IMR-90 (cell line): ENCODE measurements at regions not wholly inside any gene's neighbourhood (a gene's known extent, or its start where the extent isn't known, plus 50 kb on each side); places are given as distances from the start of the nearest gene placed in this dataset.

Source experiments
- ATAC-seq: fragments of 200-7000 bp; cut with Tn5 transposase; 2 replicates; pipeline ENCODE4 v1.9.1; 2020; ENCODE audit warnings: low read depth, mild to moderate bottlenecking, moderate library complexity
- BruUV-seq: library from RNA; stranded (reverse); fragments of 400-500 nt; replicated peaks from 2 replicates; lab custom pipeline; 2021; lab: Mats Ljungman, UMichigan
- CTCF ChIA-PET: fragments of 300-600 bp; formaldehyde crosslinking; extraction: SDS; loops from one replicate; lab custom pipeline; 2021; ENCODE audit warnings: antibody characterized with exemption; lab: Yijun Ruan, JAX
- POLR2A ChIA-PET: fragments of 300-600 bp; sonication (Branson Sonifier 250); formaldehyde crosslinking; loops from one replicate; lab custom pipeline; 2022; ENCODE audit warnings: antibody characterized with exemption; ENCODE audit not compliant: unreplicated experiment; lab: Charles Lee
- DNase-seq: peaks from one replicate; pipeline ENCODE4 v3.0.0; 2013
- H2AFZ ChIP-seq: replicated peaks from 2 replicates; pipeline ENCODE3; 2013; ENCODE audit warnings: low read length, mild to moderate bottlenecking; ENCODE audit not compliant: poor library complexity
- H2AK5ac ChIP-seq: 2 replicates; pipeline ENCODE4 v1.6.1; 2013; ENCODE audit warnings: low read depth, low read length, inconsistent platforms
- H2AK9ac ChIP-seq: replicated peaks from 2 replicates; pipeline ENCODE3; 2013; ENCODE audit warnings: mild to moderate bottlenecking, low read depth, low read length, moderate library complexity; ENCODE audit not compliant: poor library complexity
- H2BK120ac ChIP-seq: 2 replicates; pipeline ENCODE4 v1.6.1; 2013; ENCODE audit warnings: low read depth, low read length, inconsistent platforms
- H2BK15ac ChIP-seq: 3 replicates; pipeline ENCODE4 v1.6.1; 2013; ENCODE audit warnings: low read depth, low read length, inconsistent platforms
- H2BK20ac ChIP-seq: 2 replicates; pipeline ENCODE4 v1.6.1; 2013; ENCODE audit warnings: low read depth, mild to moderate bottlenecking, inconsistent platforms, low read length, moderate library complexity
- H2BK5ac ChIP-seq: 2 replicates; pipeline ENCODE4 v1.6.1; 2013; ENCODE audit warnings: mild to moderate bottlenecking, low read depth, low read length, inconsistent platforms; ENCODE audit not compliant: poor library complexity, severe bottlenecking
- H3K14ac ChIP-seq: replicated peaks from 2 replicates; pipeline ENCODE4 v1.6.1; 2013; ENCODE audit warnings: low read depth, low read length, inconsistent platforms
- H3K18ac ChIP-seq: 2 replicates; pipeline ENCODE4 v1.6.1; 2013; ENCODE audit warnings: low read depth, low read length, control low read depth
- H3K23ac ChIP-seq: 2 replicates; pipeline ENCODE4 v1.6.1; 2013; ENCODE audit warnings: low read depth, low read length, inconsistent platforms
- H3K27ac ChIP-seq: 2 replicates; pipeline ENCODE4 v1.5.1; 2013; ENCODE audit warnings: mild to moderate bottlenecking, control low read depth, low read length; ENCODE audit not compliant: insufficient read depth
- H3K27me3 ChIP-seq: 2 replicates; pipeline ENCODE4 v1.6.1; 2013; ENCODE audit warnings: low read length; ENCODE audit not compliant: control insufficient read depth, insufficient read depth
- H3K36me3 ChIP-seq: 2 replicates; pipeline ENCODE4 v1.6.1; 2013; ENCODE audit warnings: low read length, mixed read lengths; ENCODE audit not compliant: control insufficient read depth, insufficient read depth
- H3K4ac ChIP-seq: 2 replicates; pipeline ENCODE4 v1.6.1; 2013; ENCODE audit warnings: low read depth, low read length, inconsistent platforms
- H3K4me1 ChIP-seq: 2 replicates; pipeline ENCODE4 v1.6.1; 2013; ENCODE audit warnings: low read length, mixed read lengths; ENCODE audit not compliant: control insufficient read depth, insufficient read depth
- H3K4me2 ChIP-seq: 2 replicates; pipeline ENCODE4 v1.6.1; 2013; ENCODE audit warnings: low read depth, mild to moderate bottlenecking, control low read depth, low read length, moderate library complexity
- H3K4me3 ChIP-seq: 2 replicates; pipeline ENCODE4 v1.5.1; 2013; ENCODE audit warnings: low read depth, mild to moderate bottlenecking, control low read depth, low read length, moderate library complexity; ENCODE audit not compliant: insufficient read depth
- H3K56ac ChIP-seq: 2 replicates; pipeline ENCODE4 v1.6.1; 2013; ENCODE audit warnings: low read length, inconsistent platforms; ENCODE audit not compliant: insufficient read depth; ENCODE audit errors: extremely low read depth
- H3K79me1 ChIP-seq, 2 experiments: 2 replicates each; pipeline ENCODE4 v1.6.1; 2013; ENCODE audit warnings: low read length in 2 of 2, inconsistent platforms in 1 of 2, low read depth in 1 of 2
- H3K9ac ChIP-seq: 2 replicates; pipeline ENCODE4 v1.6.1; 2013; ENCODE audit warnings: low read depth, low read length, control low read depth
- H3K9me1 ChIP-seq: 2 replicates; pipeline ENCODE4 v1.6.1; 2013; ENCODE audit warnings: low read length, inconsistent platforms; ENCODE audit not compliant: insufficient read depth
- H3K9me3 ChIP-seq: 2 replicates; pipeline ENCODE4 v1.6.1; 2013; ENCODE audit warnings: low read length; ENCODE audit not compliant: control insufficient read depth, insufficient read depth
- H4K20me1 ChIP-seq: 2 replicates; pipeline ENCODE4 v1.6.1; 2013; ENCODE audit warnings: low read length, inconsistent platforms; ENCODE audit not compliant: insufficient read depth
- H4K5ac ChIP-seq: 2 replicates; pipeline ENCODE4 v1.6.1; 2013; ENCODE audit warnings: mild to moderate bottlenecking, low read depth, low read length, control low read depth
- H4K8ac ChIP-seq, 2 experiments: 2 replicates each; pipeline ENCODE4 v1.6.1; 2013; ENCODE audit warnings: low read depth in 2 of 2, low read length in 2 of 2, control low read depth in 1 of 2, inconsistent platforms in 1 of 2
- H4K91ac ChIP-seq: 2 replicates; pipeline ENCODE4 v1.6.1; 2013; ENCODE audit warnings: low read depth, low read length, inconsistent platforms; ENCODE audit not compliant: insufficient read depth
- BHLHE40 ChIP-seq: fragments of 150-350 bp; IDR thresholded peaks from 2 replicates; pipeline ENCODE4 v1.6.1; 2016; ENCODE audit warnings: mild to moderate bottlenecking, low read depth, low read length
- CEBPB ChIP-seq: IDR thresholded peaks from 2 replicates; pipeline ENCODE4 v1.6.1; 2012; ENCODE audit warnings: low read depth, low read length, improper control_type of control experiment
- CHD1 ChIP-seq: IDR thresholded peaks from 2 replicates; pipeline ENCODE4 v1.6.1; 2012; ENCODE audit warnings: low read depth, low read length, improper control_type of control experiment
- FOS ChIP-seq: fragments of 150-350 bp; IDR thresholded peaks from 2 replicates; pipeline ENCODE4 v1.6.1; 2016; ENCODE audit warnings: low read depth, low read length
- MAFK ChIP-seq: IDR thresholded peaks from 2 replicates; pipeline ENCODE4 v1.6.1; 2012; ENCODE audit warnings: low read depth, low read length, improper control_type of control experiment
- MAZ ChIP-seq: IDR thresholded peaks from 2 replicates; pipeline ENCODE4 v1.6.1; 2012; ENCODE audit warnings: low read depth, mild to moderate bottlenecking, low read length, improper control_type of control experiment, moderate library complexity, borderline replicate concordance
- MXI1 ChIP-seq: IDR thresholded peaks from 2 replicates; pipeline ENCODE4 v1.6.1; 2012; ENCODE audit warnings: low read depth, mild to moderate bottlenecking, low read length, moderate library complexity, borderline replicate concordance
- NFE2L2 ChIP-seq: fragments of 150-350 bp; IDR thresholded peaks from 2 replicates; pipeline ENCODE4 v1.6.1; 2016; ENCODE audit warnings: low read depth, mild to moderate bottlenecking, low read length
- POLR2A ChIP-seq: IDR thresholded peaks from 2 replicates; pipeline ENCODE4 v1.6.1; 2012; ENCODE audit warnings: mild to moderate bottlenecking, low read depth, low read length
- RAD21 ChIP-seq: IDR thresholded peaks from 2 replicates; pipeline ENCODE4 v1.6.1; 2012; ENCODE audit warnings: low read length, improper control_type of control experiment
- RCOR1 ChIP-seq: IDR thresholded peaks from 2 replicates; pipeline ENCODE4 v1.6.1; 2012; ENCODE audit warnings: mild to moderate bottlenecking, low read length, improper control_type of control experiment; ENCODE audit not compliant: insufficient replicate concordance
- RFX5 ChIP-seq: IDR thresholded peaks from 2 replicates; pipeline ENCODE4 v1.8.0; 2012; ENCODE audit warnings: low read depth, mild to moderate bottlenecking, low read length, moderate library complexity
- SMC3 ChIP-seq: fragments of 150-350 bp; IDR thresholded peaks from 2 replicates; pipeline ENCODE4 v1.6.1; 2016; ENCODE audit warnings: low read depth, mild to moderate bottlenecking, antibody characterized with exemption, low read length, moderate library complexity
- WGBS, 2 experiments: methylation state at CpG; one replicate each; pipeline versions ENCODE4 v1.1.5 to v1.1.7; 2013; ENCODE audit warnings: missing lambda C conversion rate in 2 of 2; ENCODE audit not compliant: insufficient read length in 1 of 2; ENCODE audit errors: extremely low coverage in 2 of 2; 5-methylcytosine and 5-hydroxymethylcytosine counted together
- dilution Hi-C: fragments of 300-500 bp; cut with HindIII; formaldehyde crosslinking; loops from one replicate; pipeline ENCODE4 v1.14.3; 2018; ENCODE audit warnings: low sequenced_read_pairs; ENCODE audit not compliant: unreplicated experiment
- in situ Hi-C: fragments of 300-500 bp; cut with MboI; formaldehyde crosslinking; loops from 3 replicates; pipeline ENCODE4 v1.14.3; 2019; ENCODE audit warnings: low sequenced_read_pairs, inconsistent platforms, mixed read lengths
- intact Hi-C: fragments of 100-400 bp; cut with micrococcal nuclease; formaldehyde crosslinking; loops from 2 replicates; pipeline ENCODE4 v1.10.0; 2022
- TF ChIP-seq, protein P1 (sequence below): conservative IDR thresholded peaks from 2 replicates; pipeline ENCODE4 v1.5.1; 2012; ENCODE audit warnings: mild to moderate bottlenecking, low read depth, low read length, improper control_type of control experiment
- TF ChIP-seq, protein P2 (sequence below): fragments of 150-350 bp; IDR thresholded peaks from 2 replicates; pipeline ENCODE4 v1.6.1; 2017; ENCODE audit warnings: mild to moderate bottlenecking, antibody characterized with exemption, low read length, low read depth
- TF ChIP-seq, protein P3 (sequence below): fragments of 150-350 bp; IDR thresholded peaks from 2 replicates; pipeline ENCODE4 v1.6.1; 2016; ENCODE audit warnings: low read depth, mild to moderate bottlenecking, low read length, moderate library complexity, borderline replicate concordance

DNA sequence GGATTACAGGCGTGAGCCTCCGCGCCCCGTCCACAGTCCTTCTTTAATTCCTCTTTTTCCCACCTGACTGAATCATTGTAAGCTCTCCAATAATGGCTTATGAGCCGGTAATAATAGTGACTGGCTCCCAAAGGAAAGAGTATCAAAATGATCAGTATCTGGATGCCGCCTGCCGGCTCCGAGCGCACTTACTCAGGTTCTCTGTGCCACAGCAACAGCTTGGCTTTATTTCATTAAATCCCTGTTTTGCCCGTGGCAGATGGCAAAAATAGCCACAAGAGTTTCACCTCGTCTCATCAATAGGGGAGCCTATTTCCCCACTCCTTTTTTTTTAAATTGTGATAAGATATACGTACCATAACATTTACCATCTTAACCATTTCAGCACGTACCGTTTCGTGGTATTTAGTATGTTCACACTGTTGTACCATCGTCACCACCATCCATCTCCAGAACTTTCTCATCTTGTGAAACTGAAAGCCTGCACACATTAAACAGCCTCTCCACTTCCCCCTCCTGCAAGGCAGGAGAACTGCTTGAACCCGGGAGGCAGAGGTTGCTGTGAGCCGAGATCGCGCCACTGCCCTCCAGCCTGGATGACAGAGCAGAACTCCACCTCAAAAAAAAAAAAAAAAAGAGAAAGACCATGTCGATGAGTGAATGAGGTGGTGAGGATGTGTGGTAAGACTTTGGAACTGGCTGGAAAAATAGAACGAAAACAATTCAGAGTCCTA, 80.7 kb upstream of the DLG1 start:
- Histone ChIP-seq H3K9me1 (peaks cover 5% of the 10 kb centered on the region; the same call in 1 of the 2 replicates), H3K4me3 (no peak overlapping the region), H3K56ac (no peak overlapping the region), H3K23ac (no peak overlapping the region), H4K5ac (no peak overlapping the region), H3K14ac (no peak overlapping the region), H2AK5ac (no peak overlapping the region), H3K36me3 (no peaks in the 10 kb centered on the region), H3K79me1 (no peaks in the 10 kb centered on the region), H3K4me1 (peaks cover 4% of the 10 kb centered on the region), H2AK9ac (no peak overlapping the region), H3K4me2 (no peak overlapping the region), H2BK15ac (no peak overlapping the region), H2BK120ac (no peak overlapping the region), H2BK5ac (no peak overlapping the region), H3K27ac (no peak overlapping the region), H3K18ac (no peak overlapping the region), H3K9me3 (no peaks in the 10 kb centered on the region), H2BK20ac (no peak overlapping the region), H4K20me1 (no peaks in the 10 kb centered on the region), H4K8ac (no peak overlapping the region), H3K4ac (no peak overlapping the region), H4K91ac (no peak overlapping the region), H3K9ac (no peak overlapping the region), H2AFZ (no peak overlapping the region), H3K27me3 (peaks cover 8% of the 10 kb centered on the region)
- intact Hi-C loops: no loop called here
- 100% methylated on average over 4 of the region's 22 CpGs; no CpG with 5 or more reads in 1 of the 2 experiments for WGBS, 2 experiments
- ChIA-PET POLR2A (no interaction called here), CTCF (no interaction called here)
- DNase-seq (no peak), ATAC-seq (no peak)
- BruUV-seq: no TSS peak
- in situ Hi-C loops: no loop called here
- dilution Hi-C loops: no loop called here
- TF ChIP-seq BHLHE40 (no peak), MAFK (no peak), MAZ (no peak), SMC3 (no peak), CHD1 (no peak), RCOR1 (no peak), CEBPB (no peak), FOS (no peak), RAD21 (no peak), NFE2L2 (no peak), POLR2A (no peak), RFX5 (no peak), MXI1 (no peak)
- TF ChIP-seq, protein P1, sequence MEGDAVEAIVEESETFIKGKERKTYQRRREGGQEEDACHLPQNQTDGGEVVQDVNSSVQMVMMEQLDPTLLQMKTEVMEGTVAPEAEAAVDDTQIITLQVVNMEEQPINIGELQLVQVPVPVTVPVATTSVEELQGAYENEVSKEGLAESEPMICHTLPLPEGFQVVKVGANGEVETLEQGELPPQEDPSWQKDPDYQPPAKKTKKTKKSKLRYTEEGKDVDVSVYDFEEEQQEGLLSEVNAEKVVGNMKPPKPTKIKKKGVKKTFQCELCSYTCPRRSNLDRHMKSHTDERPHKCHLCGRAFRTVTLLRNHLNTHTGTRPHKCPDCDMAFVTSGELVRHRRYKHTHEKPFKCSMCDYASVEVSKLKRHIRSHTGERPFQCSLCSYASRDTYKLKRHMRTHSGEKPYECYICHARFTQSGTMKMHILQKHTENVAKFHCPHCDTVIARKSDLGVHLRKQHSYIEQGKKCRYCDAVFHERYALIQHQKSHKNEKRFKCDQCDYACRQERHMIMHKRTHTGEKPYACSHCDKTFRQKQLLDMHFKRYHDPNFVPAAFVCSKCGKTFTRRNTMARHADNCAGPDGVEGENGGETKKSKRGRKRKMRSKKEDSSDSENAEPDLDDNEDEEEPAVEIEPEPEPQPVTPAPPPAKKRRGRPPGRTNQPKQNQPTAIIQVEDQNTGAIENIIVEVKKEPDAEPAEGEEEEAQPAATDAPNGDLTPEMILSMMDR: no peak
- TF ChIP-seq, protein P2, sequence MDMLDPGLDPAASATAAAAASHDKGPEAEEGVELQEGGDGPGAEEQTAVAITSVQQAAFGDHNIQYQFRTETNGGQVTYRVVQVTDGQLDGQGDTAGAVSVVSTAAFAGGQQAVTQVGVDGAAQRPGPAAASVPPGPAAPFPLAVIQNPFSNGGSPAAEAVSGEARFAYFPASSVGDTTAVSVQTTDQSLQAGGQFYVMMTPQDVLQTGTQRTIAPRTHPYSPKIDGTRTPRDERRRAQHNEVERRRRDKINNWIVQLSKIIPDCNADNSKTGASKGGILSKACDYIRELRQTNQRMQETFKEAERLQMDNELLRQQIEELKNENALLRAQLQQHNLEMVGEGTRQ: no peak
- TF ChIP-seq, protein P3, sequence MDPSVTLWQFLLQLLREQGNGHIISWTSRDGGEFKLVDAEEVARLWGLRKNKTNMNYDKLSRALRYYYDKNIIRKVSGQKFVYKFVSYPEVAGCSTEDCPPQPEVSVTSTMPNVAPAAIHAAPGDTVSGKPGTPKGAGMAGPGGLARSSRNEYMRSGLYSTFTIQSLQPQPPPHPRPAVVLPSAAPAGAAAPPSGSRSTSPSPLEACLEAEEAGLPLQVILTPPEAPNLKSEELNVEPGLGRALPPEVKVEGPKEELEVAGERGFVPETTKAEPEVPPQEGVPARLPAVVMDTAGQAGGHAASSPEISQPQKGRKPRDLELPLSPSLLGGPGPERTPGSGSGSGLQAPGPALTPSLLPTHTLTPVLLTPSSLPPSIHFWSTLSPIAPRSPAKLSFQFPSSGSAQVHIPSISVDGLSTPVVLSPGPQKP: no peak
